ENCODE measurements at regions not wholly inside any gene's neighbourhood (a gene's known extent, or its start where the extent isn't known, plus 50 kb on each side); places are given as distances from the start of the nearest gene placed in this dataset.
"Not testable (repeated sequence)": the region's sequence is repeated elsewhere in the genome, so short reads cannot be mapped to it uniquely, and the experiment has no call there.

DNA sequence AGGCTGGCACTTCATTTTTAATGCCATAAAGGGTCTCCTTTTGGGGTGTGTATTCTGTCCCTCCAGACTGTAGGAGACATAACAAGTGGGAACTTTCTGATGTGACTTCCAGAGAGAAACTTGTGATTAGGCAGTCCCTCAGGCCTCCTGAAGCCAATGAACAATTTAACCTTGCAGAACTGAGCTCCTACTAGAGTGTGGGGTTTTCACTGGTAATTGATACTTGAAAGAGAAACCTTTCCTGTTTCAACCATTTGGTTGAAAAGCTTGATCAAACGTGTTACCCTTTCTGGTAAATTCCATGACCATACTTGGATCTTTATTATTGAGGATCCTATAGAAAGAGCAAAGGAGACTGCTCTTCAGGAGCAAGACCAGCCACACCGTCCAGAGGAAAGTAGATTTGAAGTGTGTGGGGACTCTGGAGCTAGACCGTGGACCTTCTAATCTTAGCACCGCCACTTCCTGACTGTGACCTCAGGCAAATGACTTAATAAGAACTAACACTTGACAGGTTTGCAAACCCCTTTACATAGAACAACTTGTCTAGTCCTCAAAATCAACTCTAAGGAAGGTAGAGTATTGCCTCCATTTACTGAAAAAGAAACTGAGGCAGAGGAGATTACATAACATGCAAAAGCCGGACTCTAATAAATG is 69.9 kb upstream of the GDNF start:
- H3K4me3 Mint-ChIP-seq; H3K4me1 Mint-ChIP-seq; H3K36me3 Mint-ChIP-seq; H3K27ac Mint-ChIP-seq; H3K9me3 Mint-ChIP-seq; POLR2A ChIA-PET; DNase-seq; ATAC-seq (ENCODE audit: low read depth): not testable (repeated sequence)
- peaks cover 15% of the 10 kb centered on the region for H3K27me3 Mint-ChIP-seq

DNA sequence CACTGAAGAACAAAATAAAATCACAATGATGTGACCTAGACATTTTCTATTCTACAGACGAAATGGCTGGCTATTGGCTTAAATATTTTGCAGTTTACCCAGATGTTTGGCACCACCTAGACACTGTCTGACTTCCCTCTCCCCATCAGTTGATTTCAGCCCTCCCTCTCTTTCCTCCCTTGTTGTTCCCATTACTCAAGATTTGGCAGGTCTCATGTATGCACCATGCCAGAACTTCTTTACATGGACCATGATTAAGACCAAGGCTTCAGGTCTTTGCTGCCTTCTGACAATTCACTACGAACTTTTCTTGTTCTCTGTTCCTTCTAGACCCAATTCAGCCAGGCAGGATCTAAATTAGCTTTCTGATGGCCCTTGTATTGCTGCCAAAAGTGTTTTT is 66.6 kb upstream of the GDNF start:
- Mint-ChIP-seq H3K27ac (no peak overlapping the region), H3K4me3 (no peak overlapping the region), H3K9me3 (peaks cover 4% of the 10 kb centered on the region), H3K27me3 (peaks cover 9% of the 10 kb centered on the region), H3K4me1 (peaks cover 3% of the 10 kb centered on the region), H3K36me3 (no peaks in the 10 kb centered on the region)
- DNase-seq (no peak), ATAC-seq (ENCODE audit: low read depth) (no peak)
- POLR2A ChIA-PET = no interaction called here

GRCh38 chr5:37905230-37905629 is 65.4 kb upstream of the GDNF start:
- Mint-ChIP-seq H3K27ac (no peak overlapping the region), H3K36me3 (no peaks in the 10 kb centered on the region), H3K9me3 (peaks cover 4% of the 10 kb centered on the region), H3K4me3 (no peak overlapping the region), H3K4me1 (peaks cover 2% of the 10 kb centered on the region), H3K27me3 (peaks cover 5% of the 10 kb centered on the region)
- DNase-seq = no peak
- ATAC-seq (ENCODE audit: low read depth) = no peak
- POLR2A ChIA-PET = no interaction called here

DNA sequence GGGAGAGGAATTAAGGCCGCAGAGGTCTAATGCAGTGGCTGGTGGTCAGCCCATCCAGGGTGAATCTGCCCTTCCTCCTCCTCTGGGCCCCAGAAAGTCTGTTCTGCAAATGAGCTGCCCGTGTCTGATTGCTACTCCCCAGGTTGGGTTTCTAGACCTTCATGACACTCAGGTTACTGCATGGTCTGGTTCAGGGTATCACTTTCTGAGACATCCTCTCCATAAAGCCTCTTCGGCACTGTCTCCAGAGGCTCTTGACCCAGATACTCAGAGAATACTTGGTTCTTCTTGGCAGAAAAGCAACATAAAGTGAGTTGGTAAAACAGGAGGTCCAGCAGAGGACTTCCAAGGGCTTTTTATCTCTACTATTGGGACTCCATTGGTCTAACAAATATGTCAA is 62.5 kb upstream of the GDNF start:
- no peak overlapping the region for H3K27ac Mint-ChIP-seq
- ATAC-seq (ENCODE audit: low read depth) (no peak), DNase-seq (no peak)
- no peaks in the 10 kb centered on the region for H3K27me3 Mint-ChIP-seq
- H3K4me3 Mint-ChIP-seq = no peak overlapping the region
- H3K4me1 Mint-ChIP-seq = no peaks in the 10 kb centered on the region
- POLR2A ChIA-PET = no interaction called here
- H3K9me3 Mint-ChIP-seq = peaks cover 4% of the 10 kb centered on the region
- H3K36me3 Mint-ChIP-seq = no peaks in the 10 kb centered on the region

GRCh38 chr5:37900692-37901091 is 60.9 kb upstream of the GDNF start:
- POLR2A ChIA-PET = no interaction called here
- no peaks in the 10 kb centered on the region for H3K36me3 Mint-ChIP-seq
- ATAC-seq (ENCODE audit: low read depth) = no peak

DNA sequence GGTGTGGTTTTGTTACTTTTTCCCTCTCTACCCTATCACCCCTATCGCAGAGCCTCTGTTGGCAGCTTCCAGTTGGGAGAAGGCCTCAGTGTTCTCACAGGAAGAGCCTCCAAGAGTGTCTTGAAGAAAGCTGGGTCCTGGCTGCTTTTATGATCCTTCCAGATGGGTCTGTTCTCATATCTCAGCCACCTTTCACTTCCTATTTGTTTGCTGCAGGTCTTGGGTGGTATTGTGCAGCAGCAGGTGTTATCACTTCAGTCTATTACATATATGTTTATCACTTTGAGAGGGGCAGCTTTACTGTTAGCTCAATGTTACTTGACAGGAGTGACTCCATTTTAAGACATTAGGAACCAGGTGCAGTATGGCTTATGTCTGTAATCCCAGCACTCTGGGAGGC is 59.2 kb upstream of the GDNF start:
- ATAC-seq (ENCODE audit: low read depth) (no peak), DNase-seq (no peak)
- Mint-ChIP-seq H3K4me3 (no peak overlapping the region), H3K27ac (no peak overlapping the region), H3K9me3 (no peaks in the 10 kb centered on the region), H3K27me3 (peaks cover 2% of the 10 kb centered on the region), H3K4me1 (no peaks in the 10 kb centered on the region), H3K36me3 (no peaks in the 10 kb centered on the region)
- POLR2A ChIA-PET = no interaction called here

More at GRCh38 chr5:37900692-37901091, 60.9 kb upstream of the GDNF start:
- peaks cover 1% of the 10 kb centered on the region for H3K9me3 Mint-ChIP-seq
- no peaks in the 10 kb centered on the region for H3K27me3 Mint-ChIP-seq
- H3K27ac Mint-ChIP-seq = no peak overlapping the region
- no peak for DNase-seq
- no peak overlapping the region for H3K4me3 Mint-ChIP-seq
- H3K4me1 Mint-ChIP-seq = no peaks in the 10 kb centered on the region

DNA sequence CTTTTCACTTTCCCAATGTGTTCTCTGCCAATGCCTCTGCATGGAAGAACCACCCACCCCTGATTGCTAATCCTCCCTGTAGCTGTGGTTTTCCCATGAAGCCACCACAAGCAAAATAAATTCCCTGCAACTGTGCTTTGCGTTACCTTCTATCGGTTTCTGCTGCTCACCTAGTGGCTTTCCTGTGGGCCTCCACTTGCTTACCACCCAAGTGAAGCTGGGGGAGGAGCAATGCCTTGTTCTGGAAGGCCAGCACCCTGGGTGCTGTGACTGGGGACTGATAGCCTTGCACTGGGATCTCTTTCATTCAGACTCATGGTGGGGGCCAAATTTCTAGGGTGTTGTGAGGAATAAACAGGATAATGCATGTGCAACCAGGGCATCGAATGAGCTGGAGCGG is 56.3 kb upstream of the GDNF start:
- Mint-ChIP-seq H3K9me3 (no peaks in the 10 kb centered on the region), H3K27ac (no peak overlapping the region), H3K4me3 (no peak overlapping the region), H3K27me3 (peaks cover 2% of the 10 kb centered on the region), H3K36me3 (no peaks in the 10 kb centered on the region), H3K4me1 (no peaks in the 10 kb centered on the region)
- ATAC-seq (ENCODE audit: low read depth) = no peak
- DNase-seq = no peak
- POLR2A ChIA-PET = no interaction called here

GRCh38 chr5:37893434-37894134 is 53.7 kb upstream of the GDNF start:
- Mint-ChIP-seq H3K36me3 (no peaks in the 10 kb centered on the region), H3K27me3 (peaks cover 7% of the 10 kb centered on the region), H3K4me1 (no peaks in the 10 kb centered on the region), H3K9me3 (no peaks in the 10 kb centered on the region), H3K27ac (no peak overlapping the region), H3K4me3 (no peak overlapping the region)
- POLR2A ChIA-PET = no interaction called here
- ATAC-seq (ENCODE audit: low read depth) (no peak), DNase-seq (no peak)

DNA sequence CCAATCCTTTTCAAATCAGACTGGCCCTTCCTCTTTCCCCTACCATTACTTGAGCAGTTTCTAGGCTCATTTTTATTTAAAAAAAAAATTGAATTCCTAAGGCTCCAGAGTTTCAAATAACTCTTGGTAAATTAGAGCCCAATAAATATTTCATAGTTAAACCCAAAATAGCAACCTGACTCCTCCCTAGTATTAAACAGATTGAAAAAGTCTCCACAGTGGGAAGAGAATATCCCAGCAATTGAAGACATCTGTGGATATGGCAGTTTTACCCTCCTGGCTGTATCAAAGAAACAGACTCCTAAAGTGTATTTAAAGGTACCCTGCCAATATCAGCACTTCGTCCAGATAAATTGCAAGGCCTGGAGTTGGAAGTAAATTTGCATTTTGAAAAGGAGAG is 52.7 kb upstream of the GDNF start:
- POLR2A ChIA-PET = no interaction called here
- no peak for ATAC-seq (ENCODE audit: low read depth)
- peaks cover 7% of the 10 kb centered on the region for H3K27me3 Mint-ChIP-seq

GRCh38 chr5:37891832-37892231 is 52.0 kb upstream of the GDNF start:
- Mint-ChIP-seq H3K27me3 (peaks cover 7% of the 10 kb centered on the region), H3K4me1 (no peaks in the 10 kb centered on the region), H3K4me3 (no peak overlapping the region), H3K36me3 (no peaks in the 10 kb centered on the region), H3K27ac (no peak overlapping the region), H3K9me3 (no peaks in the 10 kb centered on the region)
- DNase-seq (no peak), ATAC-seq (ENCODE audit: low read depth) (no peak)
- POLR2A ChIA-PET = no interaction called here

More for the DNA sequence above, 52.7 kb upstream of the GDNF start:
- Mint-ChIP-seq H3K4me3 (no peak overlapping the region), H3K4me1 (no peaks in the 10 kb centered on the region), H3K27ac (no peak overlapping the region), H3K36me3 (no peaks in the 10 kb centered on the region), H3K9me3 (no peaks in the 10 kb centered on the region)
- no peak for DNase-seq

DNA sequence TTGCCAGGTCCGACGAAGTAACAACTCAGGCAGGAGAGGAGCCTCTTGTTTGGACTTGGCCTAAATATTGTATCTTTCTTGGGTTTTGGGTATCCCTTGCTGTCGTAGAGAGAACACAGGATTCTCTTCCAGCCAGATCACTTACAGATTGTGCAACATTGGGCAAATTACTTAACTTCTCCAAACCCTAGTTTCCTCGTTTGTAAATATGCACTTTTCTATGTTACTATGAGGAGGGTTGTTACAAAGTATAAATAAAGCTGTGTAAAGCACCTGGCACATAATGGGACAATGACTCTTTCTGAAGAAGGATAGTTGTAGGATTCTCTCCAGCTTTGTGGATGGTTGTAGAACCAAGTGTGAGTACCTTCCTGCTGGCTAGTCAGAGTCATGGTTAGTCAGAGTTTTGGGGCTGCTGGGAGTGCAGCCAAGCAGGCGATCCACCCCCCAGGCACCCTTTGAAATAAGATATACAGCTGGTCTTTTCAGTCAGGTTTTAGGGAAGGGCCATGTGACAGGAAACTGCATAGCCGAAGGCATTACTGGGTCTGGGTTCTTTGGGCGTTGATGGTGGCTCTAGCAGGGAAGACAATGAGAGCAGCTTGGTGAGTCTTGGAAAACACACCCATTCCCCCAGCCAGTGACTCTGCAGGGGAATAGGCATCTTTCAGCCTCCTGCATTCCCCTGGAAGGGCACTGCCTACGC is 49.9 kb upstream of the GDNF start:
- Mint-ChIP-seq H3K27me3 (peaks cover 5% of the 10 kb centered on the region), H3K4me1 (no peaks in the 10 kb centered on the region), H3K4me3 (no peak overlapping the region), H3K27ac (no peak overlapping the region), H3K9me3 (no peaks in the 10 kb centered on the region), H3K36me3 (no peaks in the 10 kb centered on the region)
- DNase-seq (no peak), ATAC-seq (ENCODE audit: low read depth) (no peak)
- POLR2A ChIA-PET = no interaction called here

Data from activated naive CD8-positive, alpha-beta T cell treated with anti-CD3 and anti-CD28 coated beads, Interleukin-2, amount 10 ng/mL, durations not matched to agents 7 days and 5 days (primary cell).